Upper lobe of left lung (tissue), 6 donors: ENCODE measurements at regions not wholly inside any gene's neighbourhood (a gene's known extent, or its start where the extent isn't known, plus 50 kb on each side); places are given as distances from the start of the nearest gene placed in this dataset.

ENCODE experiments used
- ATAC-seq, 2 donors: fragments of 200-7000 bp; cut with Tn5 transposase; one replicate each; pipeline ENCODE4 v1.9.1; 2022; ENCODE audit warnings: mild to moderate bottlenecking in 2 of 2, moderate library complexity in 2 of 2; ENCODE audit not compliant: low FRiP score in 2 of 2
- DNase-seq, 2 donors: peaks; one replicate each; pipeline ENCODE4 v3.0.0-alpha.2; 2019 to 2020
- H3K27ac ChIP-seq, 4 donors: fragments of 200-600 bp; sonication (generic); one replicate each; pipeline ENCODE4 v1.5.1; 2016 to 2019
- H3K27me3 ChIP-seq, 4 donors: fragments of 200-600 bp; sonication (generic); one replicate each; pipeline ENCODE4 v1.5.1; 2017 to 2019
- H3K36me3 ChIP-seq, 4 donors: fragments of 200-600 bp; sonication (generic); one replicate each; pipeline ENCODE4 v1.5.1; 2016 to 2019
- H3K4me1 ChIP-seq, 4 donors: fragments of 200-600 bp; sonication (generic); one replicate each; pipeline ENCODE4 v1.5.1; 2018 to 2019
- H3K4me3 ChIP-seq, 4 donors: fragments of 200-600 bp; sonication (generic); one replicate each; pipeline ENCODE4 v1.5.1; 2017 to 2019; ENCODE audit warnings: mild to moderate bottlenecking in 2 of 4, moderate library complexity in 1 of 4
- H3K9me3 ChIP-seq, 4 donors: fragments of 200-600 bp; sonication (generic); one replicate each; pipeline ENCODE4 v1.5.1; 2018 to 2019
- EP300 ChIP-seq, 4 donors: sonication (generic); formaldehyde crosslinking; IDR thresholded peaks; one replicate each; pipeline ENCODE4 v1.5.1; 2017; ENCODE audit warnings: antibody characterized with exemption in 4 of 4, control low read depth in 2 of 4
- POLR2A ChIP-seq, 4 donors: fragments of 450-650 bp; IDR thresholded peaks; one replicate each; pipeline ENCODE4 v1.5.1; 2016 to 2017; ENCODE audit warnings: antibody characterized with exemption in 4 of 4, mild to moderate bottlenecking in 2 of 4
- POLR2AphosphoS5 ChIP-seq, 2 donors: sonication (generic); formaldehyde crosslinking; IDR thresholded peaks; one replicate each; pipeline ENCODE4 v1.5.1; 2017; ENCODE audit warnings: antibody characterized with exemption in 2 of 2
- WGBS, 2 donors: methylation state at CpG; one replicate each; pipeline ENCODE4 v1.1.5; 2017 to 2018; 5-methylcytosine and 5-hydroxymethylcytosine counted together
- TF ChIP-seq, protein P1 (sequence below), 6 experiments: fragments of 450-650 bp in 4 of 6; fragments of 200-600 bp in 2 of 6; sonication (generic) in 2 of 6; IDR thresholded peaks; one replicate each; pipeline ENCODE4 v1.5.1; 2016 to 2019; ENCODE audit warnings: antibody characterized with exemption in 6 of 6
- donor health status: DM: no; HTN: no; CAD: no; lungs with moderate emphysema.
- donor health status: DM: no; HTN: yes; CAD: no; lungs with severe emphysema.

GRCh38 chr11:42055606-42056005, 596.2 kb upstream of the LRRC4C start:
- TF ChIP-seq POLR2AphosphoS5 (IDR thresholded peaks at IDR 0.05), result no peak
- Histone ChIP-seq H3K27ac (no peak overlapping the region), H3K36me3 (no peaks in the 10 kb centered on the region), H3K4me3 (no peak overlapping the region), H3K27me3 (no peaks in the 10 kb centered on the region), H3K9me3 (no peaks in the 10 kb centered on the region), H3K4me1 (no peaks in the 10 kb centered on the region)
- DNase-seq, result no peak
- no peak for ATAC-seq
- WGBS, 2 donors, result 64 to 71% methylated on average over 1 of the region's 1 CpG

DNA sequence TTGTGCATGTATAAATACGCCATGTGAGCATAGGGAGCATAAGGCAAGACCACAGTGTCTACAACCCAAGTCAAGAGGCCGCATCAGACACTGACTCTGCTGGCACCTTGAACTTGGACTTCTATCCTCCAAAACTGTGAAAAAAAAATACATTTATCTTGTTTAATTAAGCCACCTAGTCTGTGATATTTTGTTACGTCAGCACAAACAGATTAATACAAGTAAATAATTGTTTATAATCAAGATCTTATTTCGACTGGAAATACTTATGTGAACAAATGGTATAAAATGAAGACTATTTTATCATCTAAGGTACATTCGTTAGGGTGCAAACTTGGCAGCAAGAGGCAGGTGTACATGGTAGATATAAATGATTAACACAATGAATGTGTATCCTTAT, 599.3 kb upstream of the LRRC4C start:
- H3K27ac ChIP-seq, result no peak overlapping the region
- no peaks in the 10 kb centered on the region for H3K9me3 ChIP-seq
- 81 to 84% methylated on average over 5 of the region's 5 CpGs for WGBS, 2 donors
- DNase-seq, result no peak
- no peak overlapping the region for H3K4me3 ChIP-seq
- TF ChIP-seq POLR2A (IDR thresholded peaks at IDR 0.05) (no peak), POLR2AphosphoS5 (IDR thresholded peaks at IDR 0.05) (no peak), EP300 (IDR thresholded peaks at IDR 0.05) (no peak)
- TF ChIP-seq, protein P1, sequence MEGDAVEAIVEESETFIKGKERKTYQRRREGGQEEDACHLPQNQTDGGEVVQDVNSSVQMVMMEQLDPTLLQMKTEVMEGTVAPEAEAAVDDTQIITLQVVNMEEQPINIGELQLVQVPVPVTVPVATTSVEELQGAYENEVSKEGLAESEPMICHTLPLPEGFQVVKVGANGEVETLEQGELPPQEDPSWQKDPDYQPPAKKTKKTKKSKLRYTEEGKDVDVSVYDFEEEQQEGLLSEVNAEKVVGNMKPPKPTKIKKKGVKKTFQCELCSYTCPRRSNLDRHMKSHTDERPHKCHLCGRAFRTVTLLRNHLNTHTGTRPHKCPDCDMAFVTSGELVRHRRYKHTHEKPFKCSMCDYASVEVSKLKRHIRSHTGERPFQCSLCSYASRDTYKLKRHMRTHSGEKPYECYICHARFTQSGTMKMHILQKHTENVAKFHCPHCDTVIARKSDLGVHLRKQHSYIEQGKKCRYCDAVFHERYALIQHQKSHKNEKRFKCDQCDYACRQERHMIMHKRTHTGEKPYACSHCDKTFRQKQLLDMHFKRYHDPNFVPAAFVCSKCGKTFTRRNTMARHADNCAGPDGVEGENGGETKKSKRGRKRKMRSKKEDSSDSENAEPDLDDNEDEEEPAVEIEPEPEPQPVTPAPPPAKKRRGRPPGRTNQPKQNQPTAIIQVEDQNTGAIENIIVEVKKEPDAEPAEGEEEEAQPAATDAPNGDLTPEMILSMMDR (IDR thresholded peaks at IDR 0.05), result no peak
- H3K36me3 ChIP-seq, result no peaks in the 10 kb centered on the region
- no peaks in the 10 kb centered on the region for H3K27me3 ChIP-seq
- H3K4me1 ChIP-seq, result no peaks in the 10 kb centered on the region
- no peak for ATAC-seq

- DNase-seq (no peak), ATAC-seq (no peak)
- Histone ChIP-seq H3K27ac (no peak overlapping the region), H3K9me3 (no peaks in the 10 kb centered on the region), H3K4me3 (no peak overlapping the region), H3K27me3 (no peaks in the 10 kb centered on the region), H3K36me3 (no peaks in the 10 kb centered on the region), H3K4me1 (no peaks in the 10 kb centered on the region)
- TF ChIP-seq EP300 (IDR thresholded peaks at IDR 0.05), result no peak
- no peak for TF ChIP-seq POLR2A (IDR thresholded peaks at IDR 0.05)
- TF ChIP-seq POLR2AphosphoS5 (IDR thresholded peaks at IDR 0.05), result no peak
- TF ChIP-seq, protein P1 (IDR thresholded peaks at IDR 0.05), result no peak
Measured at GRCh38 chr11:42065199-42065598, 605.7 kb upstream of the LRRC4C start.

DNA sequence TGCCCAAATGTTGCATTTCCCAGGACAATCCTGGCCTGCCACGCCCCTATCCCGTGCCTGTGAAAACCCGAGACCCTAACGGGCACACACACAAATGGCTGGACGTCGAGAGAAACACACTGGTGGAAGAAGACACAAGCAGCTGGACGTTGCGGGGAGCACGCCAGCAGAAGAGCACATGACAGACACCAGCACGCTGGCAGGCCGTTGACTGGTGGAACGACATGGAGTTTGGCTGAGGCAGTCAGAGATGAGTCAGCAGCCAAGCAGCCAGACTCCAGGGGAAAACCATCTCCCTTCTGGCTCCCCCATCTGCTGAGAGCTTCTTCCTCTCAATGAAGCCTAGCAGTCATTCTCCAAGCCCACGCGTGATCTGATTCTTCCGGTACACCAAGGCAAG, 606.7 kb upstream of the LRRC4C start:
- ATAC-seq (no peak), DNase-seq (peak in 1 of 2 donors; percentile 30)
- Histone ChIP-seq H3K4me1 (no peaks in the 10 kb centered on the region), H3K4me3 (no peak overlapping the region), H3K27me3 (no peaks in the 10 kb centered on the region), H3K36me3 (no peaks in the 10 kb centered on the region), H3K27ac (no peak overlapping the region), H3K9me3 (no peaks in the 10 kb centered on the region)
- 86 to 100% methylated on average over 5 to 15 of the region's 15 CpGs for WGBS, 2 donors
- no peak for TF ChIP-seq EP300 (IDR thresholded peaks at IDR 0.05)
- no peak for TF ChIP-seq POLR2A (IDR thresholded peaks at IDR 0.05)
- TF ChIP-seq, protein P1 (IDR thresholded peaks at IDR 0.05), result no peak
- TF ChIP-seq POLR2AphosphoS5 (IDR thresholded peaks at IDR 0.05), result no peak

- TF ChIP-seq EP300 (IDR thresholded peaks at IDR 0.05) (no peak), POLR2A (IDR thresholded peaks at IDR 0.05) (no peak)
- TF ChIP-seq, protein P1 (IDR thresholded peaks at IDR 0.05), result no peak
- ATAC-seq, result no peak
Measured at GRCh38 chr11:42074306-42074705, 614.9 kb upstream of the LRRC4C start.

More at GRCh38 chr11:42074306-42074705, 614.9 kb upstream of the LRRC4C start:
- no peak for DNase-seq
- H3K27ac ChIP-seq, result no peak overlapping the region
- H3K27me3 ChIP-seq, result no peaks in the 10 kb centered on the region
- no peaks in the 10 kb centered on the region for H3K36me3 ChIP-seq
- H3K9me3 ChIP-seq, result no peaks in the 10 kb centered on the region
- no peak overlapping the region for H3K4me3 ChIP-seq
- no peaks in the 10 kb centered on the region for H3K4me1 ChIP-seq
